Loucy (cell line): ENCODE measurements at regions not wholly inside any gene's neighbourhood (a gene's known extent, or its start where the extent isn't known, plus 50 kb on each side); places are given as distances from the start of the nearest gene placed in this dataset.

Source experiments
- H2AFZ ChIP-seq: fragments of 200-600 bp; sonication (generic); 2 replicates; pipeline ENCODE4 v1.6.0; 2016; ENCODE audit warnings: antibody characterized with exemption, mild to moderate bottlenecking, low read length, moderate library complexity
- H3F3A ChIP-seq: fragments of 200-600 bp; 2 replicates; pipeline ENCODE4 v1.6.0; 2016; ENCODE audit warnings: antibody characterized with exemption, low read depth, mild to moderate bottlenecking
- H3K27me3 ChIP-seq: fragments of 200-600 bp; sonication (generic); 2 replicates; pipeline ENCODE4 v1.6.1; 2014; ENCODE audit warnings: low read length, mild to moderate bottlenecking; ENCODE audit not compliant: insufficient read depth, poor library complexity, severe bottlenecking
- H3K36me3 ChIP-seq: fragments of 200-600 bp; sonication (generic); 2 replicates; pipeline ENCODE4 v1.6.1; 2016; ENCODE audit warnings: low read length; ENCODE audit not compliant: insufficient read depth
- H3K4me1 ChIP-seq: fragments of 200-600 bp; sonication (generic); 2 replicates; pipeline ENCODE4 v1.5.1; 2014; ENCODE audit warnings: low read length, mild to moderate bottlenecking; ENCODE audit not compliant: insufficient read depth, poor library complexity, severe bottlenecking
- H3K4me2 ChIP-seq: fragments of 200-600 bp; sonication (generic); 2 replicates; pipeline ENCODE4 v1.6.0; 2014; ENCODE audit warnings: antibody characterized with exemption, low read length, low read depth, mild to moderate bottlenecking; ENCODE audit not compliant: poor library complexity, severe bottlenecking
- H3K4me3 ChIP-seq: fragments of 200-600 bp; sonication (generic); 2 replicates; pipeline ENCODE4 v1.5.1; 2014; ENCODE audit warnings: low read length, mild to moderate bottlenecking, mixed read lengths; ENCODE audit not compliant: poor library complexity, severe bottlenecking
- H3K79me2 ChIP-seq: fragments of 200-600 bp; sonication (generic); 2 replicates; pipeline ENCODE4 v1.6.1; 2014; ENCODE audit warnings: low read length; ENCODE audit not compliant: insufficient read depth
- H3K9ac ChIP-seq: fragments of 200-600 bp; sonication (generic); 2 replicates; pipeline ENCODE4 v1.6.0; 2014; ENCODE audit warnings: mild to moderate bottlenecking, low read depth, low read length, moderate library complexity; ENCODE audit not compliant: poor library complexity, severe bottlenecking
- H3K9me2 ChIP-seq: fragments of 200-600 bp; sonication (generic); replicated peaks from 2 replicates; pipeline ENCODE4 v1.6.1; 2016; ENCODE audit warnings: low read depth, low read length, mixed read lengths
- H3K9me3 ChIP-seq: fragments of 200-600 bp; sonication (generic); 2 replicates; pipeline ENCODE4 v1.6.1; 2014; ENCODE audit warnings: mild to moderate bottlenecking, antibody characterized with exemption, low read length, low read depth; ENCODE audit not compliant: insufficient read depth
- H4K20me1 ChIP-seq: fragments of 200-600 bp; sonication (generic); 2 replicates; pipeline ENCODE4 v1.6.0; 2014; ENCODE audit warnings: antibody characterized with exemption, low read length, mild to moderate bottlenecking; ENCODE audit not compliant: insufficient read depth, poor library complexity, severe bottlenecking
- CTCF ChIP-seq: fragments of 200-600 bp; sonication (generic); conservative IDR thresholded peaks from 2 replicates; pipeline ENCODE4 v1.5.1; 2014; ENCODE audit warnings: mild to moderate bottlenecking, antibody characterized with exemption, low read length
- EZH2phosphoT487 ChIP-seq: fragments of 200-600 bp; IDR thresholded peaks from 2 replicates; pipeline ENCODE4 v1.6.1; 2018; ENCODE audit warnings: antibody characterized with exemption, mild to moderate bottlenecking, moderate library complexity, borderline replicate concordance

- Histone ChIP-seq H4K20me1 (no peaks in the 10 kb centered on the region), H3K79me2 (no peaks in the 10 kb centered on the region), H3K9ac (no peak overlapping the region), H3K27me3 (no peaks in the 10 kb centered on the region), H3K9me3 (no peaks in the 10 kb centered on the region), H2AFZ (no peak overlapping the region), H3K9me2 (no peaks in the 10 kb centered on the region), H3K36me3 (no peaks in the 10 kb centered on the region), H3F3A (no peaks in the 10 kb centered on the region), H3K4me2 (no peak overlapping the region), H3K4me3 (no peak overlapping the region), H3K4me1 (peaks cover 3% of the 10 kb centered on the region)
- no peak for TF ChIP-seq CTCF
- TF ChIP-seq EZH2phosphoT487: no peak
Measured at GRCh38 chr2:12817870-12818269, 101.1 kb downstream of the TRIB2 start.

- no peak overlapping the region for H3K4me2 ChIP-seq
Measured at GRCh38 chr2:12818416-12819102, 101.8 kb downstream of the TRIB2 start.

GRCh38 chr2:12819103-12819475 lies 102.4 kb downstream of the TRIB2 start:
- Histone ChIP-seq H3K9me2 (no peaks in the 10 kb centered on the region), H3K4me2 (no peak overlapping the region), H2AFZ (no peak overlapping the region), H3K9me3 (no peaks in the 10 kb centered on the region), H4K20me1 (no peaks in the 10 kb centered on the region), H3K36me3 (no peaks in the 10 kb centered on the region), H3K79me2 (no peaks in the 10 kb centered on the region), H3K4me1 (peaks cover 3% of the 10 kb centered on the region), H3F3A (no peaks in the 10 kb centered on the region), H3K4me3 (no peak overlapping the region), H3K9ac (no peak overlapping the region), H3K27me3 (no peaks in the 10 kb centered on the region)
- TF ChIP-seq EZH2phosphoT487 (no peak), CTCF (no peak)

More at GRCh38 chr2:12818416-12819102, 101.8 kb downstream of the TRIB2 start:
- no peaks in the 10 kb centered on the region for H3K79me2 ChIP-seq
- H3K9ac ChIP-seq: no peak overlapping the region
- H3K4me1 ChIP-seq: peaks cover 3% of the 10 kb centered on the region
- no peaks in the 10 kb centered on the region for H4K20me1 ChIP-seq
- H3K9me2 ChIP-seq: no peaks in the 10 kb centered on the region
- no peaks in the 10 kb centered on the region for H3K36me3 ChIP-seq
- TF ChIP-seq EZH2phosphoT487 (no peak), CTCF (no peak)
- H2AFZ ChIP-seq: no peak overlapping the region
- no peaks in the 10 kb centered on the region for H3F3A ChIP-seq
- no peak overlapping the region for H3K4me3 ChIP-seq
- H3K27me3 ChIP-seq: no peaks in the 10 kb centered on the region
- H3K9me3 ChIP-seq: no peaks in the 10 kb centered on the region
